ENCODE measurements at regions not wholly inside any gene's neighbourhood (a gene's known extent, or its start where the extent isn't known, plus 50 kb on each side); places are given as distances from the start of the nearest gene placed in this dataset.

- H3K27ac ChIP-seq: no peak overlapping the region
- no peak for TF ChIP-seq CTCF (conservative IDR thresholded peaks at IDR 0.05)
Observed at GRCh38 chr5:58122157-58122556, 337.7 kb downstream of the PLK2 start.

GRCh38 chr5:58121391-58121790, 338.5 kb downstream of the PLK2 start:
- no peak overlapping the region for H3K27ac ChIP-seq
- no peak for TF ChIP-seq CTCF (conservative IDR thresholded peaks at IDR 0.05)

DNA sequence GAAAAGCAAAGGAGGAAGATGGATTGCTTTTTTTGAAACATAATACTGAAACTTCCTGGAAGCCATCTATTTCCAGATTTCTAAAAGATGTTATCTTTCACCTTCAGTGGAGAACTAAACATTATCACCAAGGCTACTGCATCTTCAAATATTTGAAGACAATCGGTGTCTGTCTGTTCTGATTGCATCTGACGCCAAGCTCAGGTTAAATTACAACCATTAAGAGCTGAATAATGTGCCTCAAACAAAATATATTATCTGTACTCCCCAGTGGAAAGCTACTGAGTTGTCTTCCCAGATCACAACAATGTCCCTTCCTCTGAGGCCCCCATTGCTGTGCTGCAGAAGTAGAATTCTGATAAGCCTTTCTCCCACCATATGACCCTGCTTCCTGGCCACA, 342.3 kb downstream of the PLK2 start:
- TF ChIP-seq CTCF (conservative IDR thresholded peaks at IDR 0.05): no peak
- H3K27ac ChIP-seq: peak overlapping the region; percentile 92

- peak overlapping the region; percentile 92 for H3K27ac ChIP-seq
- no peak for TF ChIP-seq CTCF (conservative IDR thresholded peaks at IDR 0.05)
Observed at GRCh38 chr5:58116346-58116745, 343.5 kb downstream of the PLK2 start.

DNA sequence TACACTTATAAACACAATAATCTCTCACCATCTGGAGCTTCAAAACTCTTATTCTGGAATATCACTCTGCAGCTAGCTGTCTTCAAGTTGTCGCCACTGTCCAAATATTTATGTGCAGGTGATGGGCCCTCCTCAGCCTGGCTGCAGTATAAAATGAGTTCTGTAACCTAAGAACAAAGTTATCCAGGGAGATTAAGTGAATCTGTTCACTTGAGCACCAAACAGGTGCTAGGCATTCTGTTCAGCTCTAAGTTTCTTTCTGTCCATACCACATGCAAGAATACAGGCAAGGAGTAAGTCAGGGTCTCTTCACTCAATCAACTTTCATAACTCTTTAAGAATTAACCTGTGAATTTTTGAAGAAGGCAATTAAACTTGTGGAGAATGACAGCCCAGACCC, 344.1 kb downstream of the PLK2 start:
- peak overlapping the region; percentile 92 for H3K27ac ChIP-seq
- no peak for TF ChIP-seq CTCF (conservative IDR thresholded peaks at IDR 0.05)

- peak overlapping the region; percentile 92; the same call in 1 of the 2 replicates for H3K27ac ChIP-seq
- no peak for TF ChIP-seq CTCF (conservative IDR thresholded peaks at IDR 0.05)
Observed at GRCh38 chr5:58114324-58114723, 345.6 kb downstream of the PLK2 start.

GRCh38 chr5:58113172-58113571, 346.7 kb downstream of the PLK2 start:
- H3K27ac ChIP-seq: no peak overlapping the region
- TF ChIP-seq CTCF (conservative IDR thresholded peaks at IDR 0.05): no peak

DNA sequence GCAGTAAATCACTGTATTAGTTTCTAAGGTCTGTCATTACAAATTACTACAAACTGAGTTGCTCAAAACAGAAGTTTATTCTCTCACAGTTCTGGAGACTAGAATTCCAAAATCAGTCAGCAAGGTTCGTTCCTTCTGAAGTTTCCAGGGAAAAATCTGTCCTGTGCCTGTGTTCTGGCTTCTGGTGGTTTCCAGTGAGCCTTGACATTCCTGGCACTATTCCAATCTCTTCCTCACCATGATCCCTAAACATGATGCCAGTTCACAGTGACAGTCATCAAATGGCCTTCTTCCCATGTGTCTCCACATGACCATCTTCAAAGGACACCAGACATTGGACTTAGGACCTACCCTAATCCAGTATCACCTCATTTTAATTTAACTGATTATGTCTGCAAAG, 351.4 kb downstream of the PLK2 start:
- no peak overlapping the region for H3K27ac ChIP-seq
- TF ChIP-seq CTCF (conservative IDR thresholded peaks at IDR 0.05): no peak
